NT2/D1 (cell line): ENCODE measurements at regions not wholly inside any gene's neighbourhood (a gene's known extent, or its start where the extent isn't known, plus 50 kb on each side); places are given as distances from the start of the nearest gene placed in this dataset.

Experiments
- YY1 ChIP-seq: IDR thresholded peaks from 2 replicates; pipeline ENCODE4 v1.6.1; 2011; ENCODE audit not compliant: insufficient read length, insufficient read depth
- ZNF274 ChIP-seq: IDR thresholded peaks from 2 replicates; pipeline ENCODE4 v1.6.1; 2011; ENCODE audit warnings: mild to moderate bottlenecking, low read depth, low read length

GRCh38 chr7:152504816-152505215, 69.0 kb upstream of the KMT2C start:
- TF ChIP-seq ZNF274 (no peak), YY1 (no peak)
